ENCODE measurements at regions not wholly inside any gene's neighbourhood (a gene's known extent, or its start where the extent isn't known, plus 50 kb on each side); places are given as distances from the start of the nearest gene placed in this dataset.

GRCh38 chr1:212514056-212514614 lies 81.4 kb downstream of the NENF start:
- no peak for TF ChIP-seq EZH2phosphoT487 (IDR thresholded peaks at IDR 0.05; ENCODE audit: low read length)
- TF ChIP-seq CTCF (IDR thresholded peaks at IDR 0.05; ENCODE audit: low read length): no peak
- no peak for TF ChIP-seq EZH2 (optimal IDR thresholded peaks at IDR 0.05; ENCODE audit: low read depth, low read length)
